ENCODE measurements at regions not wholly inside any gene's neighbourhood (a gene's known extent, or its start where the extent isn't known, plus 50 kb on each side); places are given as distances from the start of the nearest gene placed in this dataset.

DNA sequence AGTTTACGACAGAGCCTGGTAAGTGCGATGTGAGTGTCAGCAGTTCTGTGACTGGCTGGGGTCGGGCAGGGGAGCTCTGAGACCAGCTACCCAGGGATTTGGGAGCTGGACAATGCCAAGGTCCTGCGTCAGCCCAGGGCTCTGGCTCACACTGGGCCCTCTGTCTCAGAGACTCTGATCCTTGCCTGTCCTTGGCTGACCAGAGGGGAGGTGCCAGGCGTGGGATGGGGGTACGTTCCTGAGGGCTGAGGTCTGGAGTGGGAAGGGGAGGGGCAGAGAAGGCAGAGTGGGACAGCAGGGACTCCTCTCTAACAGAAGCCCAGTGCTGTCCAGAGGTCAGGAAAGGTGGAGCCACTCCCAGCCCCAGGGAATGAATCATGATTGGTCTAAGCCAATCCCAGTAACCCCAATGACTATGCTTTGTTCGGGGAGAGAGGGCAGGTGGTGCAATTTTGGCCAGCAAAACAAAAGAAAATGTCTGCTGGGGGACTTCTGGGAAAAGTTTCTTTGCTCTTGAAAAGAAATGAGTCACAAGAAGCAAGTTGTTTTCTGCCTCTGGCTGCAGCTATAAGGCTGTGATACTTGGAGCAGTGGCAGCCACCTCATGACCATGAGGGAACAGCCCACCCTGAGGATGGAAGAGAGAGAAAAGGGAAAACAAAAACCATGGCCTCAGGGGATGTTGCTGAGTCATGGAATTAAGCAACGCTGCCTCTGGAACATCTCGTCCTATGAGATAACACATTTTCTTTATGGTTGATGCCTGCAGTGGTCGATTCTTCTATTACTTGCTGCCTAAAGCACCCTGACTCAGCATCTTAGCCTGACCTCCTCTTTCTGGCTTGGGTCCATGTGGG lies 108.3 kb downstream of the CHST1 start:
- Histone ChIP-seq H3K4me1 (ENCODE audit: insufficient read depth, low read length) (no peaks in the 10 kb centered on the region; the same call in 1 of the 2 replicates), H2AFZ (ENCODE audit: low read length) (no peak overlapping the region), H3K23me2 (ENCODE audit: insufficient read length, low read depth, low read length, poor library complexity, severe bottlenecking) (no peaks in the 10 kb centered on the region), H3K27ac (ENCODE audit: insufficient read length, low read depth, low read length) (no peak overlapping the region), H3K18ac (ENCODE audit: insufficient read length, low read depth, low read length) (no peak overlapping the region), H2BK5ac (ENCODE audit: insufficient read length, low read length) (no peak overlapping the region), H3K27me3 (ENCODE audit: insufficient read depth, low read length) (no peaks in the 10 kb centered on the region), H2BK20ac (ENCODE audit: low read depth, low read length, poor library complexity, severe bottlenecking) (no peak overlapping the region), H2BK15ac (ENCODE audit: low read depth, low read length) (no peak overlapping the region), H3K9me3 (ENCODE audit: control insufficient read depth, low read depth, low read length) (no peaks in the 10 kb centered on the region), H3K56ac (ENCODE audit: insufficient read length, low read depth, low read length) (no peak overlapping the region), H4K20me1 (ENCODE audit: control insufficient read depth, insufficient read depth, insufficient read length) (no peaks in the 10 kb centered on the region), H4K91ac (ENCODE audit: insufficient read length, low read depth, low read length) (no peak overlapping the region), H2AK5ac (ENCODE audit: insufficient read length, low read length) (no peak overlapping the region), H4K5ac (ENCODE audit: insufficient read length, low read depth, low read length) (no peak overlapping the region), H2BK120ac (ENCODE audit: low read depth, low read length, poor library complexity, severe bottlenecking) (no peak overlapping the region), H3K79me1 (ENCODE audit: insufficient read depth, low read depth, low read length, poor library complexity, severe bottlenecking) (no peaks in the 10 kb centered on the region), H3K14ac (ENCODE audit: insufficient read depth, low read length) (0 out of 2 replicates have a peak overlapping the region, but pooled peaks have one; percentile 50), H4K8ac (replicated peaks; ENCODE audit: insufficient read length, low read depth, low read length) (no peak overlapping the region), H3K79me2 (ENCODE audit: insufficient read depth, low read length) (no peaks in the 10 kb centered on the region), H3K4me2 (ENCODE audit: insufficient read depth, insufficient read length, low read length) (no peak overlapping the region), H3K9ac (ENCODE audit: extremely low read depth, insufficient read length, low read length) (no peak overlapping the region), H3K4ac (ENCODE audit: low read depth, low read length) (no peak overlapping the region), H2BK12ac (ENCODE audit: insufficient read length, low read depth, low read length) (no peak overlapping the region), H3T11ph (ENCODE audit: low read length) (no peak overlapping the region), H3K23ac (ENCODE audit: insufficient read length, low read depth, low read length) (no peak overlapping the region)
- WGBS (ENCODE audit: extremely low coverage, insufficient read length, low lambda C conversion rate), result no CpG with 5 or more reads among the region's 10 CpGs
- DNase-seq, result no peak
- H3K27me3 Mint-ChIP-seq (ENCODE audit: low read depth), result peaks cover 5% of the 10 kb centered on the region
- no peaks in the 10 kb centered on the region; a peak in 3 of 5 replicates for H3K9me3 Mint-ChIP-seq
- peaks cover 2 to 10% (median 3%) of the 10 kb centered on the region in 3 experiments; a peak in 4 of 7 replicates for H3K36me3 Mint-ChIP-seq (ENCODE audit: insufficient read depth in 1 of 3, low read depth in 3 of 3)
- TF ChIP-seq, protein P1, sequence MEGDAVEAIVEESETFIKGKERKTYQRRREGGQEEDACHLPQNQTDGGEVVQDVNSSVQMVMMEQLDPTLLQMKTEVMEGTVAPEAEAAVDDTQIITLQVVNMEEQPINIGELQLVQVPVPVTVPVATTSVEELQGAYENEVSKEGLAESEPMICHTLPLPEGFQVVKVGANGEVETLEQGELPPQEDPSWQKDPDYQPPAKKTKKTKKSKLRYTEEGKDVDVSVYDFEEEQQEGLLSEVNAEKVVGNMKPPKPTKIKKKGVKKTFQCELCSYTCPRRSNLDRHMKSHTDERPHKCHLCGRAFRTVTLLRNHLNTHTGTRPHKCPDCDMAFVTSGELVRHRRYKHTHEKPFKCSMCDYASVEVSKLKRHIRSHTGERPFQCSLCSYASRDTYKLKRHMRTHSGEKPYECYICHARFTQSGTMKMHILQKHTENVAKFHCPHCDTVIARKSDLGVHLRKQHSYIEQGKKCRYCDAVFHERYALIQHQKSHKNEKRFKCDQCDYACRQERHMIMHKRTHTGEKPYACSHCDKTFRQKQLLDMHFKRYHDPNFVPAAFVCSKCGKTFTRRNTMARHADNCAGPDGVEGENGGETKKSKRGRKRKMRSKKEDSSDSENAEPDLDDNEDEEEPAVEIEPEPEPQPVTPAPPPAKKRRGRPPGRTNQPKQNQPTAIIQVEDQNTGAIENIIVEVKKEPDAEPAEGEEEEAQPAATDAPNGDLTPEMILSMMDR (conservative IDR thresholded peaks at IDR 0.05), result no peak
- peaks cover 14 to 19% of the 10 kb centered on the region in 2 experiments for H3K4me1 Mint-ChIP-seq
- no peak overlapping the region for H3K4me3 Mint-ChIP-seq
- peak overlapping the region in 1 of 3 experiments; percentile 89; a peak in 2 of 7 replicates for H3K27ac Mint-ChIP-seq

Data from H9 (cell line).